Neural progenitor cell (in vitro differentiated cells): ENCODE measurements at regions not wholly inside any gene's neighbourhood (a gene's known extent, or its start where the extent isn't known, plus 50 kb on each side); places are given as distances from the start of the nearest gene placed in this dataset.

Source experiments
- DNase-seq: peaks from one replicate; pipeline ENCODE4 v3.0.0-alpha.2; 2016; ENCODE audit warnings: low spot score
- H2AFZ ChIP-seq: fragments of 200-600 bp; sonication (generic); replicated peaks from 2 replicates; pipeline ENCODE4 v1.6.1; 2016; ENCODE audit warnings: antibody characterized with exemption
- H3F3A ChIP-seq: fragments of 200-600 bp; sonication (generic); 2 replicates; pipeline ENCODE4 v1.6.1; 2016; ENCODE audit warnings: antibody characterized with exemption, low read depth
- H3K27ac ChIP-seq: fragments of 200-600 bp; sonication (generic); 2 replicates; pipeline ENCODE4 v1.5.1; 2016; ENCODE audit warnings: mild to moderate bottlenecking
- H3K27me3 ChIP-seq: fragments of 200-600 bp; sonication (generic); 2 replicates; pipeline ENCODE4 v1.6.1; 2016; ENCODE audit warnings: mild to moderate bottlenecking, moderate library complexity
- H3K36me3 ChIP-seq: fragments of 200-600 bp; sonication (generic); 2 replicates; pipeline ENCODE4 v1.5.1; 2016
- H3K4me1 ChIP-seq: fragments of 200-600 bp; sonication (generic); 2 replicates; pipeline ENCODE4 v1.6.1; 2016; ENCODE audit warnings: mixed run types
- H3K4me2 ChIP-seq: fragments of 200-600 bp; sonication (generic); 2 replicates; pipeline ENCODE4 v1.6.1; 2016
- H3K4me3 ChIP-seq: fragments of 200-600 bp; sonication (generic); 2 replicates; pipeline ENCODE4 v1.5.1; 2016
- H3K79me2 ChIP-seq: fragments of 200-600 bp; sonication (generic); 2 replicates; pipeline ENCODE4 v1.6.1; 2016; ENCODE audit warnings: low read depth
- H3K9ac ChIP-seq: fragments of 200-600 bp; sonication (generic); 2 replicates; pipeline ENCODE4 v1.6.1; 2016
- H3K9me3 ChIP-seq: fragments of 200-600 bp; sonication (generic); 2 replicates; pipeline ENCODE4 v1.5.1; 2016; ENCODE audit warnings: low read depth
- H4K20me1 ChIP-seq: fragments of 200-600 bp; sonication (generic); 2 replicates; pipeline ENCODE4 v1.6.1; 2016; ENCODE audit warnings: low read depth
- H3K27ac Mint-ChIP-seq: 3 replicates; pipeline ENCODE4 v1.8.0; 2021; ENCODE audit warnings: mixed read lengths
- H3K27me3 Mint-ChIP-seq: 2 replicates; pipeline ENCODE4 v1.8.0; 2022; ENCODE audit warnings: low read depth, mild to moderate bottlenecking, inconsistent platforms, moderate library complexity, mixed read lengths; ENCODE audit not compliant: insufficient read depth
- H3K36me3 Mint-ChIP-seq: 3 replicates; pipeline ENCODE4 v1.8.0; 2021; ENCODE audit warnings: mixed read lengths
- H3K4me1 Mint-ChIP-seq: 3 replicates; pipeline ENCODE4 v1.8.0; 2021; ENCODE audit warnings: mixed read lengths
- H3K4me3 Mint-ChIP-seq: 3 replicates; pipeline ENCODE4 v1.8.0; 2021; ENCODE audit warnings: mild to moderate bottlenecking, moderate library complexity, mixed read lengths
- H3K9me3 Mint-ChIP-seq: 3 replicates; pipeline ENCODE4 v1.8.0; 2020; ENCODE audit warnings: mixed read lengths
- CTCF ChIP-seq: fragments of 200-600 bp; sonication (generic); IDR thresholded peaks from 2 replicates; pipeline ENCODE4 v1.5.1; 2017; ENCODE audit warnings: antibody characterized with exemption, mild to moderate bottlenecking
- EZH2 ChIP-seq: fragments of 200-600 bp; sonication (generic); IDR thresholded peaks from 2 replicates; pipeline ENCODE4 v1.6.1; 2017; ENCODE audit warnings: antibody characterized with exemption, mild to moderate bottlenecking, moderate library complexity
- EZH2phosphoT487 ChIP-seq: fragments of 200-600 bp; sonication (generic); IDR thresholded peaks from 2 replicates; pipeline ENCODE4 v1.6.1; 2017; ENCODE audit warnings: antibody characterized with exemption

DNA sequence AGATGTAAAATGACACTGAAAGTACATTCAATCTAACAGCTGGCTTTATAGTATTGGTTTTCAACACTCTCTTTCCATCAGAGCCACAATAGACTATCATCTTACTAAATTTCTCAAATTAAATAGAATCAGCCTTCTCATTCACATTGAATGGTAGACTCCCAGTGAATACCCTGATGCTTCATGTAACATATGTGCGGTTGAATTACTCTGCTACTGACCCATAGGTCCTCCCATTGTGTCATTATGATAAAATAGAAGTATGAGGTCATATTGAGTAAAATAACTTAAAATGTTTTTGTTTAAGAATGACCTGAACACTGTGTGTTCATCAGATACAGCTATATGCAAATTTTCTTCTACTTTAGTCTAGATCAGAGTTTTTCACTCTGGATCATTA lies 75.9 kb upstream of the ADAMTSL1 start:
- no peaks in the 10 kb centered on the region for H3K36me3 ChIP-seq
- Mint-ChIP-seq H3K4me3 (no peak overlapping the region), H3K36me3 (no peaks in the 10 kb centered on the region), H3K27ac (no peak overlapping the region), H3K27me3 (peaks cover 2% of the 10 kb centered on the region), H3K9me3 (no peaks in the 10 kb centered on the region), H3K4me1 (no peaks in the 10 kb centered on the region)
- TF ChIP-seq EZH2 (no peak), EZH2phosphoT487 (no peak), CTCF (no peak)
- H3F3A ChIP-seq: no peaks in the 10 kb centered on the region
- H3K9ac ChIP-seq: no peak overlapping the region
- no peaks in the 10 kb centered on the region for H4K20me1 ChIP-seq
- no peak overlapping the region for H3K27ac ChIP-seq
- no peaks in the 10 kb centered on the region for H3K79me2 ChIP-seq
- no peak overlapping the region for H2AFZ ChIP-seq
- H3K4me2 ChIP-seq: no peak overlapping the region
- H3K4me3 ChIP-seq: no peak overlapping the region
- no peak for DNase-seq
- H3K27me3 ChIP-seq: no peaks in the 10 kb centered on the region
- no peaks in the 10 kb centered on the region for H3K4me1 ChIP-seq
- no peaks in the 10 kb centered on the region for H3K9me3 ChIP-seq

DNA sequence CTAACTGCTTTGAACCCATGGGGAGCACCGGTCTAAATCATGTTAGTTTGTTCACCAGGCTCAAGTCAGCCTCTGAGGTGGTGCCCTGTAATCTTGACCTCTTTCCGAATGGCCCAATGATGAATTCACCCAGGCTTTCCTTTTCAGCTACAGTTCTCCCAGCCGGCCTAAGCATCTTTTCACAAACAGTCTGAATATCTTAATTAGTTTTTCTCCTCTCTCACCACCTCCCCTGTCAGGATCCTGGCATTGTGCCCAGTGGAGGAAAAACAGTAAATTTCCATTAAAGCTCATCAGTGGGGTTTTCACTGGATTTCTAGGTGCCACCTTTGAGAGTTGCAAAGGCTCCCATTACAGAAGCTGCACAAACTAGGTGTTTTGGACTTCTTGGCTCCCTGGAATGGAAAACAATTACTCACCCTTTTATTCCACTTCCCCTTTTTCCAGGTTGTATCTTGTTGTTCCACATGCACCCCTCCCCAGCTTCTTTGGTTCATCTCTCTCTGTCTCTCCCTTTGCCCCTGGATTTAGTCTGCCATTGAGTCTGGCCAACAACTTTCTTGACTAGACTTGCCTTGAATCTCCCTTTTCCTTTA lies 69.4 kb upstream of the ADAMTSL1 start:
- Mint-ChIP-seq H3K4me3 (no peak overlapping the region), H3K36me3 (no peaks in the 10 kb centered on the region), H3K27me3 (no peaks in the 10 kb centered on the region), H3K27ac (no peak overlapping the region), H3K9me3 (no peaks in the 10 kb centered on the region), H3K4me1 (peaks cover 9% of the 10 kb centered on the region)
- Histone ChIP-seq H3K9me3 (no peaks in the 10 kb centered on the region), H3K27ac (no peak overlapping the region), H3K4me2 (no peak overlapping the region), H3K9ac (no peak overlapping the region), H4K20me1 (no peaks in the 10 kb centered on the region), H3K4me3 (no peak overlapping the region), H3K36me3 (no peaks in the 10 kb centered on the region), H2AFZ (no peak overlapping the region), H3F3A (no peaks in the 10 kb centered on the region), H3K4me1 (no peaks in the 10 kb centered on the region), H3K79me2 (no peaks in the 10 kb centered on the region), H3K27me3 (no peaks in the 10 kb centered on the region)
- TF ChIP-seq EZH2 (no peak), CTCF (no peak), EZH2phosphoT487 (no peak)
- no peak for DNase-seq

- no peaks in the 10 kb centered on the region for H3K79me2 ChIP-seq
- no peaks in the 10 kb centered on the region for H3K27me3 Mint-ChIP-seq
- H3K36me3 ChIP-seq: no peaks in the 10 kb centered on the region
- H3K36me3 Mint-ChIP-seq: no peaks in the 10 kb centered on the region
- H3K4me2 ChIP-seq: no peak overlapping the region
- H3K27ac ChIP-seq: no peak overlapping the region
- H2AFZ ChIP-seq: no peak overlapping the region
- no peaks in the 10 kb centered on the region for H3K9me3 ChIP-seq
- H3K9ac ChIP-seq: no peak overlapping the region
- no peak for TF ChIP-seq EZH2
- TF ChIP-seq EZH2phosphoT487: no peak
- TF ChIP-seq CTCF: no peak
- peaks cover 9% of the 10 kb centered on the region for H3K4me1 Mint-ChIP-seq
- H4K20me1 ChIP-seq: no peaks in the 10 kb centered on the region
- no peaks in the 10 kb centered on the region for H3K9me3 Mint-ChIP-seq
- H3K27me3 ChIP-seq: no peaks in the 10 kb centered on the region
- no peak overlapping the region for H3K4me3 Mint-ChIP-seq
- no peak overlapping the region for H3K27ac Mint-ChIP-seq
- H3F3A ChIP-seq: no peaks in the 10 kb centered on the region
- no peak for DNase-seq
- H3K4me1 ChIP-seq: no peaks in the 10 kb centered on the region
- H3K4me3 ChIP-seq: no peak overlapping the region
Observed at GRCh38 chr9:18405240-18405639, 68.7 kb upstream of the ADAMTSL1 start.
